ENCODE measurements at regions not wholly inside any gene's neighbourhood (a gene's known extent, or its start where the extent isn't known, plus 50 kb on each side); places are given as distances from the start of the nearest gene placed in this dataset. TPM values are rescaled to one million over a fixed set of nuclear protein-coding genes. Genes with fewer than 3 reads are reported as not detected.

DNA sequence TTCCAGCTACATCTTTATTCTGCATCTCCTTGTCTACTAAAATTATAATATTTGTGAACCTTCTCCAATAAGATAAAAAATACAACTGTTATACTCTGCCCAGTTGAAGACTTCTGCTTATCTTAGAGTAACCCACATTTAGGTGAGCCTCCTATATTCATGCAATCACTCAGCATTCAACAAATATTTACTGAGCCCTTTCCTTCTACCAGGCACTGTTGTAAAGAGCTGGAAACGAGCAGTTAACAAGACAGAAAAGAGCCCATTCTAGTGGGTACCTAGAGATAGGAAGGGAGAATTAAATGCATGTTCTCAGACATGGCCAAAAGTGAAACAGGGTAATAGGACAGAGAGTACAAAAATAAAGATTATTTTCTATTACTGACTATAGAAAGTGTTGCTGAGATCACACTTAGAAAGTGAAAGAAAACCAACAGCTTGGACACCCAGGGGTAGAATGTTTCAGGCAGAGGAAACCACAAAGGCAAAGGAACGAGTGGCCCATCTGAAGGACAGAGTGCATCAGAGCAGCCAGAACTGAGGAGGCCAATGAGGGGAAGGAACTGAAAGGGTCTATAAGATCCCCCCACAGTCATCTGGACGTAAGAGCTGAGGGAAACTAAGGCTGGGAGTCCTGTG, 50.8 kb upstream of the SMLR1 start:
- intact Hi-C loops (cut with DNase I) = no loop called here
- H3K9me3 ChIP-seq = no peaks in the 10 kb centered on the region

More for the DNA sequence above, 50.8 kb upstream of the SMLR1 start:
- Histone ChIP-seq H3K4me1 (peaks cover 6% of the 10 kb centered on the region), H3K4me3 (no peak overlapping the region), H3K27ac (no peak overlapping the region), H3K27me3 (no peaks in the 10 kb centered on the region), H3K36me3 (no peaks in the 10 kb centered on the region)
- TF ChIP-seq POLR2AphosphoS5 (IDR thresholded peaks at IDR 0.05; ENCODE audit: insufficient read depth in 1 of 2, low read depth in 1 of 2) (no peak), POLR2A (IDR thresholded peaks at IDR 0.05) (no peak), CTCF (IDR thresholded peaks at IDR 0.05) (no peak)
- no peak for DNase-seq (ENCODE audit: extremely low spot score in 2 of 2)

Small RNA genes in the stretch of these regions (small RNA-seq; reads per million reads assigned to genes)
- gene RF00019 = not detected
